Dendritic cell treated with granulocyte-macrophage colony-stimulating factor and Interleukin-4, amounts not matched to agents 40 ng/mL and 50 ng/mL, for 4 days (primary cell): ENCODE measurements at regions not wholly inside any gene's neighbourhood (a gene's known extent, or its start where the extent isn't known, plus 50 kb on each side); places are given as distances from the start of the nearest gene placed in this dataset.

Experiments used
- H3K27ac Mint-ChIP-seq: one replicate; pipeline ENCODE4 v1.8.0; 2022; ENCODE audit warnings: mild to moderate bottlenecking, mixed read lengths
- H3K27me3 Mint-ChIP-seq: one replicate; pipeline ENCODE4 v1.8.0; 2022; ENCODE audit warnings: mild to moderate bottlenecking, mixed read lengths
- H3K36me3 Mint-ChIP-seq: one replicate; pipeline ENCODE4 v1.8.0; 2022; ENCODE audit warnings: low read depth, mixed read lengths
- H3K4me1 Mint-ChIP-seq: one replicate; pipeline ENCODE4 v1.8.0; 2022; ENCODE audit warnings: low read depth, mixed read lengths
- H3K4me3 Mint-ChIP-seq: one replicate; pipeline ENCODE4 v1.8.0; 2022; ENCODE audit warnings: mild to moderate bottlenecking, moderate library complexity, mixed read lengths
- H3K9me3 Mint-ChIP-seq: one replicate; pipeline ENCODE4 v1.8.0; 2022; ENCODE audit warnings: mixed read lengths
- intact Hi-C: fragments of 100-400 bp; cut with micrococcal nuclease; formaldehyde crosslinking; loops from one replicate; pipeline ENCODE4 v1.15.0; 2022

GRCh38 chr4:151876381-151876988 is 115.7 kb upstream of the GATB start:
- Mint-ChIP-seq H3K27me3 (peaks cover 7% of the 10 kb centered on the region), H3K36me3 (no peaks in the 10 kb centered on the region), H3K9me3 (no peaks in the 10 kb centered on the region)

GRCh38 chr4:151874328-151874727 is 113.5 kb upstream of the GATB start:
- Mint-ChIP-seq H3K4me3 (no peak overlapping the region), H3K27ac (no peak overlapping the region), H3K9me3 (no peaks in the 10 kb centered on the region), H3K27me3 (peaks cover 3% of the 10 kb centered on the region), H3K4me1 (peaks cover 7% of the 10 kb centered on the region), H3K36me3 (no peaks in the 10 kb centered on the region)
- intact Hi-C loops, result no loop called here

More at GRCh38 chr4:151876381-151876988, 115.7 kb upstream of the GATB start:
- H3K4me3 Mint-ChIP-seq, result no peak overlapping the region
- no peak overlapping the region for H3K27ac Mint-ChIP-seq
- H3K4me1 Mint-ChIP-seq, result peaks cover 7% of the 10 kb centered on the region
- intact Hi-C loops, result no loop called here

GRCh38 chr4:151866592-151866918 is 105.7 kb upstream of the GATB start:
- peak overlapping the region; percentile 44 for H3K4me3 Mint-ChIP-seq
- intact Hi-C loops, result loop anchor here (1.0 kb wide), 1 partner anchor 9 kb away; no protein-coding TSS in a partner anchor
- H3K4me1 Mint-ChIP-seq, result peaks cover 37% of the 10 kb centered on the region

GRCh38 chr4:151865744-151866591 is 105.2 kb upstream of the GATB start:
- Mint-ChIP-seq H3K27me3 (peaks cover 4% of the 10 kb centered on the region), H3K36me3 (peaks cover 7% of the 10 kb centered on the region), H3K27ac (peak overlapping the region; percentile 67), H3K9me3 (peaks cover 8% of the 10 kb centered on the region), H3K4me3 (peak overlapping the region; percentile 44), H3K4me1 (peaks cover 37% of the 10 kb centered on the region)
- intact Hi-C loops, result loop anchor here (1.0 kb wide), 1 partner anchor 9 kb away; no protein-coding TSS in a partner anchor

More at GRCh38 chr4:151866592-151866918, 105.7 kb upstream of the GATB start:
- H3K36me3 Mint-ChIP-seq, result peaks cover 7% of the 10 kb centered on the region
- H3K27ac Mint-ChIP-seq, result peak overlapping the region; percentile 56
- H3K9me3 Mint-ChIP-seq, result peaks cover 8% of the 10 kb centered on the region
- peaks cover 2% of the 10 kb centered on the region for H3K27me3 Mint-ChIP-seq

- Mint-ChIP-seq H3K9me3 (peaks cover 8% of the 10 kb centered on the region), H3K4me1 (peaks cover 37% of the 10 kb centered on the region), H3K4me3 (peak overlapping the region; percentile 13), H3K36me3 (peaks cover 7% of the 10 kb centered on the region), H3K27me3 (peaks cover 10% of the 10 kb centered on the region), H3K27ac (peak overlapping the region; percentile 67)
- intact Hi-C loops, result no loop called here
Measured at GRCh38 chr4:151865312-151865711, 104.5 kb upstream of the GATB start.

GRCh38 chr4:151864068-151864467 is 103.3 kb upstream of the GATB start:
- peaks cover 8% of the 10 kb centered on the region for H3K9me3 Mint-ChIP-seq
- H3K27ac Mint-ChIP-seq, result no peak overlapping the region
- intact Hi-C loops, result no loop called here
- H3K4me3 Mint-ChIP-seq, result no peak overlapping the region
- H3K4me1 Mint-ChIP-seq, result peaks cover 37% of the 10 kb centered on the region
- H3K36me3 Mint-ChIP-seq, result peaks cover 7% of the 10 kb centered on the region
- peaks cover 17% of the 10 kb centered on the region for H3K27me3 Mint-ChIP-seq

GRCh38 chr4:151862766-151863165 is 102.0 kb upstream of the GATB start:
- Mint-ChIP-seq H3K4me1 (peaks cover 34% of the 10 kb centered on the region), H3K27ac (no peak overlapping the region), H3K9me3 (peaks cover 3% of the 10 kb centered on the region), H3K4me3 (no peak overlapping the region), H3K27me3 (peaks cover 26% of the 10 kb centered on the region), H3K36me3 (peaks cover 4% of the 10 kb centered on the region)
- intact Hi-C loops, result no loop called here

GRCh38 chr4:151860561-151861093 is 99.8 kb upstream of the GATB start:
- Mint-ChIP-seq H3K4me1 (peaks cover 12% of the 10 kb centered on the region), H3K9me3 (no peaks in the 10 kb centered on the region), H3K27me3 (peaks cover 35% of the 10 kb centered on the region), H3K27ac (no peak overlapping the region), H3K4me3 (no peak overlapping the region), H3K36me3 (no peaks in the 10 kb centered on the region)
- intact Hi-C loops, result no loop called here

- Mint-ChIP-seq H3K27ac (no peak overlapping the region), H3K27me3 (peaks cover 35% of the 10 kb centered on the region), H3K9me3 (no peaks in the 10 kb centered on the region), H3K4me1 (peaks cover 3% of the 10 kb centered on the region), H3K36me3 (no peaks in the 10 kb centered on the region), H3K4me3 (no peak overlapping the region)
- intact Hi-C loops, result no loop called here
Measured at GRCh38 chr4:151859641-151860040, 98.8 kb upstream of the GATB start.

GRCh38 chr4:151858356-151858755 is 97.5 kb upstream of the GATB start:
- intact Hi-C loops, result no loop called here
- no peaks in the 10 kb centered on the region for H3K36me3 Mint-ChIP-seq

GRCh38 chr4:151857368-151857767 is 96.6 kb upstream of the GATB start:
- H3K27ac Mint-ChIP-seq, result no peak overlapping the region
- intact Hi-C loops, result no loop called here
- H3K36me3 Mint-ChIP-seq, result no peaks in the 10 kb centered on the region

More at GRCh38 chr4:151858356-151858755, 97.5 kb upstream of the GATB start:
- Mint-ChIP-seq H3K27me3 (peaks cover 35% of the 10 kb centered on the region), H3K4me1 (peaks cover 14% of the 10 kb centered on the region), H3K27ac (no peak overlapping the region), H3K9me3 (no peaks in the 10 kb centered on the region), H3K4me3 (no peak overlapping the region)

GRCh38 chr4:151855747-151856146 is 94.9 kb upstream of the GATB start:
- Mint-ChIP-seq H3K4me1 (peaks cover 32% of the 10 kb centered on the region), H3K27ac (no peak overlapping the region), H3K9me3 (no peaks in the 10 kb centered on the region), H3K27me3 (peaks cover 30% of the 10 kb centered on the region), H3K36me3 (no peaks in the 10 kb centered on the region), H3K4me3 (no peak overlapping the region)
- intact Hi-C loops, result no loop called here

More at GRCh38 chr4:151857368-151857767, 96.6 kb upstream of the GATB start:
- H3K4me1 Mint-ChIP-seq, result peaks cover 24% of the 10 kb centered on the region
- no peaks in the 10 kb centered on the region for H3K9me3 Mint-ChIP-seq
- H3K27me3 Mint-ChIP-seq, result peaks cover 35% of the 10 kb centered on the region
- no peak overlapping the region for H3K4me3 Mint-ChIP-seq

- Mint-ChIP-seq H3K36me3 (no peaks in the 10 kb centered on the region), H3K27ac (no peak overlapping the region), H3K4me3 (no peak overlapping the region), H3K9me3 (no peaks in the 10 kb centered on the region), H3K4me1 (peaks cover 32% of the 10 kb centered on the region), H3K27me3 (peaks cover 23% of the 10 kb centered on the region)
- intact Hi-C loops, result no loop called here
Measured at GRCh38 chr4:151854731-151855130, 93.9 kb upstream of the GATB start.

GRCh38 chr4:151853034-151853433 is 92.2 kb upstream of the GATB start:
- Mint-ChIP-seq H3K9me3 (no peaks in the 10 kb centered on the region), H3K4me1 (peaks cover 32% of the 10 kb centered on the region), H3K4me3 (no peak overlapping the region), H3K36me3 (no peaks in the 10 kb centered on the region), H3K27ac (no peak overlapping the region), H3K27me3 (peaks cover 19% of the 10 kb centered on the region)
- intact Hi-C loops, result no loop called here
